ENCODE measurements at regions not wholly inside any gene's neighbourhood (a gene's known extent, or its start where the extent isn't known, plus 50 kb on each side); places are given as distances from the start of the nearest gene placed in this dataset.

DNA sequence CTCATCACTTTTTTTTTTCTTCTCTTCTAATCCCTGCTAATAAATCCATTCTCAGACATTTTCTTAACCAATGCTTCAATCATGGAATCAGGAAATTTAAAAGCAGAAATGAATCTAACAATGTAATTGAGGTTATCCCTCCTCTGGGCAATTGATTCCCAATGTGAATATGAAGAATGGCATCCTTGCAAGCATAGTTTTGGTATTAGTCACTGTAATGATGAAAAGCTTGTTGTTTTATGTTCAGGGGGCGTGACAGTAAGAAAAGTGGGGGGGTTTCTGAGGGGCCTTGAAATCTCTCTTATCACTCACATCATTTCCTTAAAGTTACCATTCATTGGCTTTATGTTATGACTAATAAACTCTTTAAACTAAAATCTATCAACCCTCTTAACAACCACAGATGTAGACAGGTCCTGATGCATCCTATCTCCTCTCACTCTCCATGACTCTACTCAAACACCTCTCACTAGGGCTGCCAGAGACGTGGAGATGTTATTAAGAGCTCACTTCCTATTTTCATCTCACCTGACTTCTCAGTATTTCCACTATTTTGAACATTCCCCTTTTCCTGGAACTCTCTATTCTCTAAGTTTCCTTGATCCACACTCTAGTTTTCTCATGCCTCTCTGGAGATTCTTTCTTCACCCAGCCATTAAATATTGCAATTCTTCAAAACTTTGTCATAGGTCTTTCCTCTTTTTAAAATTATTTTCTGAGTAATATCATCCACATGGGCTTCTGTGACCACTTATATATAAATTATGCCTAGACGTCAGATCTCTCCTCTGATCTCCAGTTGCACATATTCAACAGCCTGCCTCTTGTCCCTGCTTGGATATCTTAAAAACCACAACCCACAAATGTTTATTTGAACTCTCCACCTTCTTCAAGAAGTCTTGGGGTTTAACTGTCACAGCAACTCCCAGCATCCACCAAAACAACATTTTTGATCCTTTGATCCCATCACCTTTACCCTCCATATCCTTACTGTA, 332.9 kb downstream of the CDH2 start:
- ATAC-seq (ENCODE audit: poor library complexity), result no peak
- intact Hi-C loops (cut with DNase I), result no loop called here
- DNase-seq, result no peak

DNA sequence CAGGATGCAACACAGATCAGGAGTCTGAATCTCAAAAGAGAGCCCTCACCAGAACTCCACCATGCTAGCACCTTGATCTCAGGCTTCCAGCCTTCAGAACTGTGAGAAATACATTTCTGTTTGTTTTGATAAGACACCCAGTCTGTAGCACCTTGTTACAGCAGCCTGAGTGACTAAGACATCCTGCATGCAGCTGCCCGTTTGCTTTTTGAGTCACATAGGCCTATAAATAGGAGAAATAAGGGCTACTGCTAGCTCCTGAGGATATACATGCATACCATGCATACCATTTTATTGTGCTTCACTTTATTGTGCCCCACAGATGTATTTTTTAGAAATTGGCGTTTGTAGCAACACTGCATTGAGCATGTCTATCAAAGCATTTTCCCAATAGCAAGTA, 337.8 kb downstream of the CDH2 start:
- intact Hi-C loops (cut with DNase I), result no loop called here
- DNase-seq (no peak), ATAC-seq (ENCODE audit: poor library complexity) (no peak)

DNA sequence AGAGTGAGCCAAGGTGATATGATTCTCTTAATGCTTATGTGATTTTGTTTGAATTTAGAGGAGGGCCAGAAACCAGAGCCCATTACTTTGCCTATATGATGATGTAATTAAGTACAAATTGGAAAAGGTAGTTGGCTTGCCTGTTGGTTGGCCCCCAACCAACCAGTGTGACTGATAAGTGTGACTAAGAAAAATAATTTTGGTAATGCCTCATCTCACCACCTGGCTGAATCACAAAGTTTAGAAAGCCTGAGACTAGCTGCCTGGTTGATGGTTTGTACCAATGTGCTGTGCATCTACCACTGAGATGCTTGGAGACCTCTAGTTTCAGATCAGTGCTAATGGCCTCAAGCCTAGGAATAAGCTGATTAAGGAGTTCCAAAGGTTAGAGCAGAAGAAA, 338.7 kb downstream of the CDH2 start:
- intact Hi-C loops (cut with DNase I), result no loop called here
- no peak for DNase-seq
- ATAC-seq (ENCODE audit: poor library complexity), result no peak

DNA sequence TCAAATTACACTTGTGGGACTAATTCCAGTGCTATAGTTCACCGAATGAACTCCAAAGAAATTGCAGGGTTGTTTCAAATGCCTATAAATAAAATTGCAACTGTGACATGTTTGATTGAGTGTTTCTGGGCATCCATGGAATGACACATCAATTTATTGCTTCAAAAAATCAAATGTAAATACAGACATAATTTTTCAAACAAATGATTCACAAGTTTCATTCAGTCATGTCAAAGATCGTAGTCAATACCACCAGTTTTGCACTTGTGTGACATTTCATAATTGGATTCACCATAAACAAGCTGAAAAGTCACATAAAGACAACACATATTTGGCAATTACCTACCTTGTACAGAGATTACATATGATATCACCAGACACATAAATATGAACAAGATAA, 350.8 kb downstream of the CDH2 start:
- DNase-seq, result no peak
- intact Hi-C loops (cut with DNase I), result no loop called here
- ATAC-seq (ENCODE audit: poor library complexity), result no peak

DNA sequence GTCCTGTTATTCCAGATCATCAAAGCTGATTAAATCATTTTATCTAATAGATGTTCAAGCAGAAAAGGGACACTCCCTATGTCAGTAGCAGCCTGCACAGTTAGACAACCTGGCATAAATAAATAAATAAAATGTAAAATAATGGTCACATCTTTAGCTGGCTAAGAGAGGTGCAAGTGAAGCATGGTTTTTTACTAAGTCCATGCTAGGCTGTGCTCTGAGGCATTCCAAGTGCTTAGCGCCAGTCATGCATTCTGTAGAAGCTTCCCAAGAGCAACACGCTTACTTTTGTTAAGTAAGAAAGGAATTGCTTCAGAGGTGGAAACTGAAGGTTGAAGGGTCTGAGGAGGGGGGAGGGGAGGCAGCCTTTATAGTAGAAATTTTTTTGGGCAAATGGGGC, 351.2 kb downstream of the CDH2 start:
- ATAC-seq (ENCODE audit: poor library complexity) (no peak), DNase-seq (no peak)
- intact Hi-C loops (cut with DNase I), result no loop called here

DNA sequence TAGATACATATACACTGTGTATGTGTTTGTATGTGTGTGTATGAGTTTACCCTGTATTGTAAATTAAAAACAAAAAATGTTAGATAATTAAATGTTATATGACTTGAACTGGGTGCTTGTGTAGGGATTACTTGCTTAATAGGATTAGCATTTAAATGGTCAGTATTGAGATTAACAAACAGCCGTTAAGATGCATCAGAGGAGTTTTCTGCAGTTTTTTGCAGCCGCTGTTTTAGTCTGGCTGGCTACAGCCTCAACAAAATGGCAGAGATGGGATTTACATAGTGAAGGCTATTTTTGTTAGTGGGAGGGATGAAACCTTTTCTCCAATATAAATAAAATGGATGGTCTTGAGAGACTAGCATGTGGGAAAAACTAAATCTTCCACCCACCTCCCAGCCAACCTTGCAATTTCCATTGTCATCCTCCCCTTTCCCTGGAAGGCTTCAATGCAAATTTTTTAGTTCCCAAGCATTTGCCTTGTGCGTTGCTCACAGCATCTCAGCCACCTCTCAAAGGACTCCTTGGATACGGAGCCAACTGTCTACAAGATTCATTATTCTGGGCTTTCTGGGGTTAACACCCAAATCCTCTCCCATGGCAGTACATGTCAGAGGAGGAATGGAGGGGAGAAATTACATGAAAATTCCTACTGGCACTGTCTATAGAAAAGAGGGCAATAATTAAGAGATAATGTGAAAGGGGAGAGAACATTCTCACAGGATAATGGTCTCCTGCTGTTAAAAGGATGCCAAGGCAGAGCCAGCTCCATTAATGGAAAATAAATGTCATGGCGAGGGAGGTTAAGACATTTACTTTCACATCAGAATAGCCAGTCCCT, 351.9 kb downstream of the CDH2 start:
- DNase-seq, result no peak
- intact Hi-C loops (cut with DNase I), result no loop called here
- no peak for ATAC-seq (ENCODE audit: poor library complexity)

DNA sequence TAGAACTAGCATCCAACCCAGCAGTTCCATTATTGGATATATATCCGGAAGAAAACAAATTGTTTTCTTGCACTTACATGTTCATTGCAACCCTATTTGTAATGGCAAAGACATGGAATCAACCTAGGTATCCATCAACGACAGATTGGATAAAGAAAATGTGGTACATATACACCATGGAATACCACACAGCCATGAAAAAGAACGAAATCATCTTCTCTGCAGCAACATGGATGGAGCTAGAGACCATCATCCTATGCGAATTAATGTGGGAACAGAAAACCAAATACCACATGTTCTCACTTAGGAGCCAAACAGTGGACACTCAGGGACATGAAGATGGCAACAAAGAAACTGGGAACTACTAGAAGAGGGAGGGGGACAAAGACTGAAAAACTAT, 352.7 kb downstream of the CDH2 start:
- no peak for ATAC-seq (ENCODE audit: poor library complexity)
- no peak for DNase-seq
- intact Hi-C loops (cut with DNase I), result no loop called here

DNA sequence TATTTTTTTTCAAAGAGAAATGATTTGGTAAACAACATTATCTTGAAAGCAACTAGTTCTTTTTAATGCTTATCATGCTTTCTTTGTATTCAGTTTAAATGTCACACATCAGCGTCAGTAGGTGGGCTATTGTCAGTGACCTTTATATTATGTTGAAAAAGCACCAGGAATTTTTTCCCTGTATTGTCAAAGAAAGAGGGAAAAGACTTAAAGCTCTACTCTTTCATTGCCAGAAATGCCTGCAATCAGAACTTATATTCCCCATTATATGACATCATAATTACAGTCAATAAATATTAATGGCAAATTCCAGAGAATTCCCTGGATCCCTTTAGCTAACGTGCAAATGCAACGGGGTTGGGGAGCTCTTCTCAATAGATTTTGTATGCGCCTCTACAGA, 353.9 kb downstream of the CDH2 start:
- DNase-seq (no peak), ATAC-seq (ENCODE audit: poor library complexity) (no peak)

DNA sequence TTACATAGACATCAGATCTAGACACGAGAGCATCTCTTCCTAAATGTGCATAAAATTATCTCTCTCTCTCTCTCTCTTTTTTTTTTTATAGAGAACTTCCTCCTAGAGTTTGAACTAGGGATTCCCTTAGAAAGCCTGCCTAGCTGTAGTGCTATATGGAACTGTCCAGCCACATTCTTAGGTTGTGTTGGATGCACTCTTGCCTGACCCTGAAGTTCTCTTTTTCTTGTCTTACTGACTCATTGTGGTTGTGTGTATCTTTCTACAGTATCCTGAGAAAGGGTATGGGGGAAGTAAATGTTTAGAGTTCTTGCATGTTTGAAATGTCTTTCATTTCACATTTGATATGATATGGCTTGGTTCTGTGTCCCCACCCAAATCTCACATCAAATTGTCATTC, 368.2 kb downstream of the CDH2 start:
- ATAC-seq (ENCODE audit: poor library complexity) (no peak), DNase-seq (no peak)
- intact Hi-C loops (cut with DNase I), result no loop called here

More for the DNA sequence above, 353.9 kb downstream of the CDH2 start:
- intact Hi-C loops (cut with DNase I), result no loop called here

DNA sequence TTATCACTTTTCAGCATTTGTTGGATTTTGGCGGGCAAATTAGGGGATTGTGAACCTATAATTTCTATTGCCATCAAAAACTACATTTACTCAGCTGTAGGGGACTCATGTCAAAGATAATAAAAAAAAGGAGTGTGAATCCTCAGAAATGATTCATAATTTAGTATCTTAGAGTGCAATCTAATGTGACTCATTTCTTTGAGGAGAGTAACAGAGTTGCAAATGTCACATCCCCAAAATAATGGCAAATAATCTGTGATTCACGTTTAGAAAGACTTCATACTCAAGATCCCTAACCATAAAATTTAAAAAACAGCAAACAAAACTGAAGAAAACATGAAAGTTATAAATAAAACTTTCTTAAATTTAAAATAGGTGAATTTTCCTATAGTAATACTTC, 373.0 kb downstream of the CDH2 start:
- DNase-seq (no peak), ATAC-seq (ENCODE audit: poor library complexity) (no peak)
- intact Hi-C loops (cut with DNase I), result no loop called here

DNA sequence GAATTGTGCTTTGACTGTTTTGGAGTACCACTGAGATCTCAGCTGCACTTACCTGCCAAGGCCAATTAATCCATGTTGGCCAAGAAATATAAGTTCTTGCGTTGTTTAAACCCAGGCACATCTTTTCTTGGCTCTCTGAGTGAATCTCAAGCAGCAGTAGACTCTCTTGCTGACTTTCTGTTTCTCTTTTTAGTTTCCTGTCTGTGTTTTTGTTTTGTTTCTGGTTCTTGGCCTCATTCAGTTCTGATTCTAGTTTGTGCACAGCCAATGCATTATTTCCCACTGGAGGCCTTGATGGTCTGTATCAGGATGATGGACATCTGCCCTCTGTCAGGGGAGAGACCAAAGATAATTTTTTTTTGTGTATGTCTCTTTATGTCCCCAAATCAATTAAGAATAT, 379.4 kb downstream of the CDH2 start:
- no peak for DNase-seq
- intact Hi-C loops (cut with DNase I), result no loop called here
- no peak for ATAC-seq (ENCODE audit: poor library complexity)

DNA sequence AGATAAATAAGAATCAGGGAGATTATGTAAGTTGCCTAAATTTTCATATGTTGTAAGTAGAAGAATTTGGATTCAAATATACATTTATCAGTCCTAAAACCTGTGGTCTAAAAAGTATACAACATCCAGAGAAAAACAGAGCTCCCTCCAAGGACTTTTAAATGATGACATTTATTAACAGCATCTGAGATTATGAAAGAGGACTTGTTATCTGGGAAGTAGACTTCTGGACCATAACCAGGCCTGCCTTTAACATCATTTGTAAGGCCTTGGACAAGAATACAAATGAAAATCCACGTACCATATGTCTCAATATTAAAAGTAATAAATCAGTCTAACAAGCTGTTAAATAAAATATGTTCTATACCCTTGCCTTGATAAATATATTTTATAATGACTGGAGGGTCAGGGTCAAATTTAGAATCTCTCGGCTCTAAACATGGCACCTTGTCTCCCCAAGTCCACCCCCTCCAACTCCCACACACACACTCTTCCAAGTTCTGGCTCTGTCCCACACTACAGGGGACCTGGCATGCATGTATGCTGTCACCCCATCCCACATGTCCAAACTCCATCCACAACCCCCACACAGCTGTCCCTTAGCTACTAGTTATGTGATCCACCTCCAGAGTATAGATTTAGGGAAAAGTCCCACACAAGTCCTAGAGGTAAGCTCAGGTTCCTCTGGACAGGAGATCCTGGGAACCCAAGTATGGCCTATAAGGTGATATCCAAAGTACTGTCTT, 382.6 kb downstream of the CDH2 start:
- ATAC-seq (ENCODE audit: poor library complexity) (no peak), DNase-seq (no peak)
- intact Hi-C loops (cut with DNase I), result no loop called here

DNA sequence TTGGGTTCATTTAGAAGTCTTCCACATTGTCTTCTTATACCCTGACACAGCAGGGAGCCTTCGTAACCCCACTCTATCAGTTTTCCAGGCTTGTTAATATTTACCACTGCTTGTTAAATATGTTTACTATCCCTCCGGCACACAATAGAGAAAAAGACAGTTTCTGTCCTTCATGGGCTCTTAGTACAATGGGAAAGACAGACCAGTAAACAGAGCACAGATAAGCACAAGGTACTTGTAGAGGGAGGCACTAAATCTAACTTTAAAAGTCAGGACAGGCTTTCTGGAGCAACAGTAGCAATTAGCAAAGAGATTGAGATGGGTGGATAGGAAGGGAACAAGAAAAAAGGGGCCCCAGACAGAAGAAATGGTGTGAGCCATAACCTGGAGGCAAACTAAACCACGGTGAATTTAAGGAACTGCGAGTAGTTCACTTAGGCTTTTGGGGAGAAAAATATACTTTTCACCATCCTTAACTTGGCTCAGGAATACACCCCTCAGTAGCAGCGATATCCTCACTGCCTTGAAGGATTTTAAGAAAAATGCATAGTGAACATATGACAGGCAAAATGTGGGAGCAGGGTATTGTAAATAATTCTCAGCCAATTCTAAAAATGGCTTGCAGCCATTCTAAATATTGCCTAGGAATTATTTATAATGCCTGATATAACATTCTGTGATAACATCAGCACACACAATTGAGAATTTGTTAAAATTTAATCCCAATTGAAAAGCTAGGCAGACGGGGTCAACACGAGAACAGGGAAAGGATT, 383.7 kb downstream of the CDH2 start:
- DNase-seq (no peak), ATAC-seq (ENCODE audit: poor library complexity) (no peak)
- intact Hi-C loops (cut with DNase I), result no loop called here

DNA sequence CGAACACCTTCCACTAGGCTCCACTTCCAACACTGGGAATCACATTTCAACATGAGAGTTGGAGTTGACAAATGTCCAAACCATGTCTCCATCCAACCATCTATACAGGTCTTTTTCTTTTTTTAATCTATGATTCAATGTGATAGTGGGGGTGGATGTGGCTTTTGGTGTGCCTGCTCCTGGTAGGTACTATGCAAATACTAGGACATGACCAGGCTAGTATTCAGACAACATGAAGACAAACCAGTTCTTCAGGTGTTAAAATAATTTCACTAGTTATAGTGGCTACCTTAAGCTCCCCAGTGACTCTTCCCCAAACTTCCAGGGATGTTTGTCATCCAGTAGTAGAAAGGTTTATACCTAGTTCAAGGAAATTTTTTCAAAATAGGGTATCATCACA, 387.5 kb downstream of the CDH2 start:
- no peak for DNase-seq
- intact Hi-C loops (cut with DNase I), result no loop called here
- no peak for ATAC-seq (ENCODE audit: poor library complexity)

DNA sequence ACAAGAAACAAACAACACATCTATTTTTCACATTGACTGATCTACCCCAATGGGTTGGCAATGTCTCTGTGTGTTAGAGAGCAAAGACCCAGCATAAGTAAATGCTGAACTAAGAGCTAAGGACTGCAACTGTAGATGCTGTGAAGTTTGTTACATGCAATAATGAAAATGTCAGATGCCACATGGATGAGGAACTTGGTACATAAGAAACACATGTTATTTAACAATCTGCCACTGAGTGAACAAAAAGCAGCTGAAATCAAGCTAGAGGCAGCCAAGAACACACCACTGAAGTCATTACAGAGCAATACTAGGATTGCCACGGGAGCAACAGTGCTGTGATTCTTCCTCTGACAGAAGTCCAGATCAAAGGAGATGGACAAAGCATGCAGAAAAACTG, 389.4 kb downstream of the CDH2 start:
- DNase-seq (no peak), ATAC-seq (ENCODE audit: poor library complexity) (no peak)
- intact Hi-C loops (cut with DNase I), result no loop called here

DNA sequence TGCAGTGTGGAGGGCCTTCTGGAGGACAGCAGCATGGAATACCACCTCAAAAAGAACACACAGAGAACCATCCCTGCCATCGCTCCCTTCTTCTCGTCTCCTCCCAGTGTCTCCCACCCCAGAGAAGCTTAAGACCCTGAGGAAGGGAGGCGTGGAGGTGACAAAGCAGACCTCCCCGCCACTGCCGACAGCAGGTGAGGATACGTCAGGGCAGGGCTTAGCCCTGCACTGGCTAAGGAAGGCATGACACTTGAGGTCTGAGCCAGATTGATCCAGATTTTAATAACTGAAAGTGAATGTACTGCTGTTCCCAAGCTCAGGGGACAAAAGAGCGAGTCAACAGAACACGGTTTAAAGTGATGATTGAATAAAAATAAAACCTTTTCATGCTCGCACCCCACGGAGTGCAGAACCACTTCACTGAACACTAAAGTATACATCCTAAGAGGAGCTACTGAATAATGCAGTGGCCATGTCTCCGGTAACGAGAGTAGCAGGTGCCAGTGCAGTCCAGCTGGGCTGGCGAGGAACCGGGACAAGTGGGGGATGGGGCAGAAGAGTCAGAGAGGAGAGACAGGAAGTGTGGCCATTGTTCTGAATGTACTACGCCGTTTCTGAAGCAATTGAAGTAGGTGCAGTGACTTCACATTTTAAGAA, 391.0 kb downstream of the CDH2 start:
- intact Hi-C loops (cut with DNase I), result no loop called here
- DNase-seq (no peak), ATAC-seq (ENCODE audit: poor library complexity) (no peak)

DNA sequence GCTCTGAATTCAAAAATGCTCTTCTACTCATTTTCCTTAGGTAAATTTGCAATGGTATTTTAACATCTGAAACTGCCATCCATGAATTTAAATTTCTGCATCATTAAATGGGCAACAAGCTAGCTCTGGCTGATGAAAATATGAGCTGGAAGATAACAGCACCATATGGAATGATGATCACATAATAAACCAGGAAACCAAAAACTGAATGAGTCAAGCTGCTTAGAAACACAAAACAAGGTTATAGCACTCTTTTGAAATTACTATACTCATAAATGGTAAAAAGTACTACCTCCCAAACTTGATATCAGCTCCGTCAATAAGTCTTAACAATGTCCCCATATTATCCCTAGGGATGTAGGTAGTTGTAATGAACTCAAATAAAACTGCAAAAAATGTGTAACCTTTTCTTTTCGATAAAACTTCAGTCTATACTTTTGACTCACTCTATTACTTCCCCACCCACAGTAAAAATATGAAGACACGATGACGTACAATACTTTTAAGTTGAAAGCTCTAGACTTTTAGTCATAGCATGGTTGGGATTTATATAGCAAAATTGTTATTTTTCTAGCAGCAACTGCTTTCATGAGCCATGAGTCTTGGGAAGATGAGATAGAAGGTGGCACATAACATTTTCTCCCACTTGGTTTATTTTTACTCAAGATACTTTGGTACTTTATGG, 396.7 kb downstream of the CDH2 start:
- no peak for DNase-seq
- no peak for ATAC-seq (ENCODE audit: poor library complexity)
- intact Hi-C loops (cut with DNase I), result no loop called here
